GM19099 (cell line): ENCODE measurements at regions not wholly inside any gene's neighbourhood (a gene's known extent, or its start where the extent isn't known, plus 50 kb on each side); places are given as distances from the start of the nearest gene placed in this dataset.

ENCODE experiments used
- POLR2A ChIP-seq: IDR thresholded peaks from 3 replicates; pipeline ENCODE4 v1.6.1; 2011; ENCODE audit warnings: low read depth; ENCODE audit not compliant: insufficient read length; ENCODE audit errors: extremely low read depth

DNA sequence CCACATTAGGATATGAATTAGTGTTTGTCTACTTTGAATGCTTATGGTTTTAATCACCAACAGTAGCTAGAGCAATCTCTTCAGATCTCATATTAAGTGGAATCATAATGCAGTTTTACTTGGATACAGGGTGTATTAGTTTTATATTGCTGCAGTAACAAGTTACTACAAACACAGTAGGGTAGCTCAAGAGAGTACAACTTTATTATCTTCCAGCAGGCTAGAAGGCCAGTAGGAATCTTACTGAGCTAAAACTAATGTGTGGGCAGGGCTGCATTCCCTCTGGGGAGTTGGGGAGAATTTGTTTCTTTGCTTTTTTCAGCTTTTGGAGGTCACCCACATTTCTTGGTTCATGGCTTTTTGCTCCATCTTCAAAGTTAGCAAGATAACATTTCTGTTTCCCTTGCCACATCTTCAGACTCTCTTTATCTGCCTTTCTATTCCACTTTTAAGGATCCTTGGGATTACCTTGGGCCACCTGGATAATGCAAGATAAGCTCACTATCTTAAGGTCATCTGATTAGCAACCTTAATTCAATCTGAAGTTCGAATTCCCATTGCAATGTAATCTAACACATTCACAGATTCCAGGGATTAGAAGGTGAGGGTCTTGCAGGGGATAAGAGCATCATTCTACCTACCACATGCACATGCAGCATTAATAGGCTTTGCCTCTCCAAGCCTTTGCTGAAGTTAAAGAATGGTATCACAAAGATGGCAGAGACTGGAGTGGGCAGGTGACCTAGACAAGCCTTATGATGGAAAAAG, 134.1 kb upstream of the SLC10A2 start:
- no peak for TF ChIP-seq POLR2A

DNA sequence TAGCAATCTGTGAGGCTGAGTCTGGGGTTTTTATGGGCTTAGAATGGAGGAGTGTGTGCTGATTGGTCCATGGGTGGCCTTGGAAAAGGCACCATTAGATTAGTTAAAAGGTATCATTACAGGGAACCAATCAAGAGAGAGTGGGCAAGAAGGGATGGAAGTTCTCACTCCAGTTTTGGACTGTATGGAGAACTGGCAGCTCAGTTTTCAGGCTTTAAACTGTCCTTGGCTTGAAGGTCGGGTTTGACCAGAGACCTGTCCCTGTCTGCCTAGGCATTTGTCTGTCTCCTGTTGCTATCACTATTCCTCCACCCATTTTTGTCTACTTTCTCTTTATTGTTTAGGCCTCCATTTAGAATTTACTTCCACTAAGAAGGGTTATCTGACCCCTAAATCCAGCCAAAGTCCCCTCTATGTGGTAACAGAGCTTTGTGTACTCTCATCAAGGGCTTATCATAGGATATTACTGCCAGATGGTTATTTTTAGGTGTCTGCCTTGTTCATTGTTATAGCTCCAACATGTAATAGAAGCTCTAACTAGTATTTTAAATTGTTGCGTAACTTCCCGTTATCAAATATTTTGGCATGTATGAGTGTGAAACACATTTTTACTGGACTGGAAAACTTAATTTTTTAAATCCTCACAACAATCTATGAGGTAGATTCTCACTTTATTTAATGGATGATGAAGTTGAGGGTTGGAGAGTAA, 133.3 kb upstream of the SLC10A2 start:
- no peak for TF ChIP-seq POLR2A

DNA sequence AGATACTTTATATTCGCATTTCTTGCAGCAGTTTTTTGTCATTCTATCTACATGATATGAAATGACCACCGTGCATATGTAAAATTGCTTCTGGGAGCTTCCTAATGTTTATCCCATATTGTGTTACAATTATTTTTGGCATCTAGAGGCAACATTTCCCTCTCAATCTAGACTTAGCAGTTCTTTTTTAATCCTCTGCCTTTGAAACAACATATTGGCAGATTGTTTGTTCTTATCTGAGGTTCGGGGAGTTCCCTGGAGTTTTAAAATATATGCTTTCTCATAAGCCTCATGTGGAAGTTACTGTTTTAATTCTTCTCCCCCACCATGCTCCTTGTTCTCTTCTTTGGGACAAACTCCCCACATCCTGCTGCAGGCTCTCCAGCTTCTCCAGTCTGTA, 130.1 kb upstream of the SLC10A2 start:
- TF ChIP-seq POLR2A, result no peak

DNA sequence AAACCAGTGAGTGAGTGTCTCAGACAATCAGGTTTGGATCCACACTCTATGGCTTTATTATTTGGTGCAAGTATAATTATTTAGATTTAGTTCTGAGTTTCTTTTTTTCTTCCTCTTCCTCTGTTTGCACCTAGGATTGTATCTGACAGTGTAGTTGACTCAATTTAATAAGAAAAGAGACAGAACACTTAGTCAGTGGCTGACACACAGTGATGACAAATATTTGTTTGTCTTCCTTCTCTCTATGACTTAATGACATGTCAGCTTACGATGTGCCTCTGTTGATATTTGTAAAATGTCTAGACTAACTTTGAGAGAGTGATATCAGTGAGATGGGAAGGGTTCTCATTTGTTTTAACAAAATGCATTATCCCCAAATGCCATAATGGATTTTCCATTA, 129.5 kb upstream of the SLC10A2 start:
- TF ChIP-seq POLR2A, result no peak

DNA sequence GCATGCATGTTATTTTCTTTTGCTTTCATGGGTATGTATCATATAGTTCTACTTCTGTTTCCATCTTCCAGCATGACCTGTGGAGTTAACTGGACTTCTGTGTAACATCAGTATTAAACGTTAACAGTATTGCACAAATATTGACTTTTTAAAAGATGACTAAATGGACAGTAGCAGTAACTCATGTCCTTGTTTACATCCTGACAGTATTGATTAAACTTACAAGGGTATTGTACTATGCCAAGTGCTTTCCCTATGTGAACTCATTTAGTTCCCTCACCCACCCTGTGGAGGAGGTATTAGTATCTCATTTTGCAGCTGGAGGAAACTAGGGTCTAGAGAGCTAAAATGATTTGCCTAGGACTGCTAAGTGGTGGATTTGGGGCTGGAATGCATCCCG, 128.7 kb upstream of the SLC10A2 start:
- no peak for TF ChIP-seq POLR2A

DNA sequence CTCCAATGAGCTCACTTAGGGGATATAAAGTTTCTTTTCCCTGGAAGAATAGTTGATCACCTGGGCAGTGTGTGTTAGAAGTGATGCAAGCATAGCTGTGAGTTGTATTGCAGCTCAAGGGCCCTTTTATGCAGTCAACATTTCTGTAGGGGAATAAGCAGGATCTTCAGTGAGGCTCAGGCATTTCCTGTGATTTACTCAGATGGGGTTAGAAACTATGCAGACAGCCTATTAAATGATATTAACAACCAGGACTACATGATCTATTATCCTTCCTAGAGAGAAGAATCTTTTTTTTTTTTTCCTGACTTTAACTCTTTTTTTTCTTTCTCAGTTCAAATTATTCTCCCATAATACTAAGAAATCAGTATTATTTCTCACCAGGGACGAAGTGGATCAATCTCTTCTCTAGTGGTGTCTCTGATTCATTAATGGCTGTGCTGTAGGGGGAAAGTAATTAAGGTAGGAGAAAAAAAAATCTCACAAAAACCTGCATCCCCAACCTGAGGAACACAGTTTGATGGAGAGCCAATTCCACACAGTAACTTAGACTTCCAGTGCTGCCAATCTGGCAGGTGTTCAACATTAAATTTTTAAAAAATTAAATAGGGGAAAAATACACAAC, 126.4 kb upstream of the SLC10A2 start:
- TF ChIP-seq POLR2A, result no peak

DNA sequence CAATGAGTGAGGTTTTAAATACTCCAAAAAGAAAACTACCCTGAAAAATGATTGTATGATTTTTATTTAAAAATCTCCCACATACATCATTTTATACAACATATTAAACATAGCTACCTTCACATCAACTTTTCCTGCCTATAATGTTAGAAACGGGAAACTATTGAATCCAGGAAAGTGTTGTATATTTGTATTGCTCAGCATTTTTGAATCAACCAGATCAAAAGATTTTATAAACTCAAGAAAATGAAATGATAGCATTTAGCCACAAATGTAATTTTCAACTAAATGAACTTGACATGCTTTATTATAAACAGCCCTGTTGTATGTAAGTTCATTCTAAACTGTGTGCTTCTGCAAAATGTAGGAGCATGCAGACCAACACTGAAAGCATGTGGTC, 124.6 kb upstream of the SLC10A2 start:
- no peak for TF ChIP-seq POLR2A

DNA sequence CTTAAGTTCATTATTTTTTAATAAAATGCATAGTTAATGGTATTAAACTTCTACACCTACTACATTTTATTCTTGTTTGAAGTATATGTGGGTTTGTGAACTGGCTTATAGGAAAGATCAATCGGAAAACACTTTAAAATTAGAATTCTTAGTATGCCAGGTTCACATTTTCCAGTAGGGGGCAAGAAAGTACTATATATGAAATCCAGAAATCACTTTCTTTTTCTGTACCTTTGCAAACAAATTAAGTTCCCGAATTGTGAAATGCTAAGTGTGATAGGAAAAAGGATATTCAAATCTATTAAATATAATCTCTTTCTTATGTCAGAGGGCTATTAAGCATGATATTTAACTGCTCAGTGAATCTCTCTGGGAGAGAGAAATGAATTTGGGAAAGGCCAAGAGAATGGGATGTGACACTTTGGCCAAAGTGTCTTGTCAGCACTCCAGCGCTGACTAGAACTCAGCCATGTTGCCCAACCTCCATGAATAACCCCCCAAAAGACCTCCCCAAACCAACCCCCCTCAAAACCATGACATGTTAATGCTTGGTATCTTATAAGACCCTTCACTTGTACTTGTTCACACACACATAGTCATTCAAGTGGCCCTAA, 122.6 kb upstream of the SLC10A2 start:
- no peak for TF ChIP-seq POLR2A

DNA sequence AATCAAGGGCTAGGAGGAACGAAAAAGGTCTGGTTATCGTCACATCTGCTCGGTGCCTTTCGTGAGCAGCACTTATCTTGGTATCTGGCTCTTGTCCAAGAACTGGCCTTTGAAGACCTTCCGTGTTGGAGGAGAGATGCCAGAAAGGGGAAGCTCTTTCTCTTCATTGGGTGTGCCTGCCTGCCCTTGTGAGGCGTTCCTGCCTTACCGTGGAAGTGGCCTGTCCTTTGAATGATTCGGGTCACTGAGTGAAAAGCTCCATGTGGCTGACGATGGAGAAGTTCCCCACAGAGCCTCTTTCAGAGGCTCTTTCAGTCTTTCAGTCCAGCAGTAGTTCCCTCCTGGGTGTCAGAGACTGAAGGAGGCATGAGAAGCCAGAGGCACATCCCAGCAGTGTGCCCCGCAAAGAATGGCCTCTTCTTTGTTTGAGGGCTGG, 121.5 kb upstream of the SLC10A2 start:
- TF ChIP-seq POLR2A, result no peak

DNA sequence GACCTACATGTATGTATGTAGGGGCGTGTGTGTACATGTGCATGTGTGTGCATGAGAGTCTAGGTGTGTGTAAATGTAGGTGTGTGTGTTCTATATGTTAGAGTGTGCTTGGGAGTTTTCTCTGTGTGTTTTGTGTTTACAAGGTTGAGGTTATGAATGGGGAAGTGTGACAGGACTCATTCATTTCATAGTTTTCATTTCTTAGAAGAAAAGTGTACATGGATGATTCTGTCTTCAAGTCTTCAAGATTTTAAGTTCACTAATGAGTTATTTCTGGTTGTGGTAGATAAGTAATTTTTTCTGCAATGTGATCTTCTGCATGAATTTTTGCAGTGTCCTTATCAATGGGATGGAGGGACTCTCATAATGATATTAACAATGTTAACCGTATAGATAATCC, 118.2 kb upstream of the SLC10A2 start:
- no peak for TF ChIP-seq POLR2A

DNA sequence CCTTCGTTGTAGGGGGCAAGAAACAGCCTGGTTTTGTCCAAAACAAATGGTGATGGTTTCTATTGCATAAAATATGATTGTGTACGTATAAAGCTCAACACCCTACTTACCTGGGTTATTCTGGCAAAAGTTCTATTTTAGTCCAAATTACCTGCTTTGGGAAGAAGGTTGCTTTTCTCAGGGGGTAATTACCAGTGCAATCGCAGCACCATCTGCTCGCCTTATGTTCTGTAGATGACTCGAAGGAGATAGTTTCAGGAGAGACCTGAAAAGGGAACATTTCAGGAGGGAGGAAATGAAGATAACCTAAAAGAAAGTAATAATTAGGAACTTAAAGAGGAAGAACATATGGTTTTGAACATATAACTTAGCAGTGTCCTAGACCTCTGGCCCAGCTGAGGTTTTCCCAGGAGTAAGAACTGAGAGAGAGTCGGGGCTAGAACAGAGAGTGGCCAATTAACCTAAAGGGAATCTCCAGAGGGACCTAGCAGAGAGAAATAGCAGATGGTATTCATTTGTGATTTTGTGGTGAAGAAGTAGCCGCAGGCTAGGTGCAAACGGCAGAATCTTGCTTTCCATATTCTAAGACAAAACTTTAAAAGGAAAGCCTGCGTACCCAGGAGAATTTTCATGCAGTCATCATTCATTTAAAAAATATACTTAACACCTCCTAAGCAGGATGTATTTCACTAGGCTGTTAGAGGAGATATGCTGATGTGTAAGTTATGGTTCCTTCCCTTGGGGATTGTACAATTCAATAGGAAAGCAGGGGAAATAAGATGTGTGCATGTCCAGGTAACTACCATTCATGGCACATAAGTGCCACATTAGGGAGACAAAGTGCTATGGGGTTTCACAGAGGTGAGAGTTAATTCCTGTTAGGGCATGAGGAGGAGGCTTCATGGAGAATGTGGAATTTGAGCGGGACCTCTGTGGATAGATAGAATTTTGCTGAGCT, 113.0 kb upstream of the SLC10A2 start:
- no peak for TF ChIP-seq POLR2A

DNA sequence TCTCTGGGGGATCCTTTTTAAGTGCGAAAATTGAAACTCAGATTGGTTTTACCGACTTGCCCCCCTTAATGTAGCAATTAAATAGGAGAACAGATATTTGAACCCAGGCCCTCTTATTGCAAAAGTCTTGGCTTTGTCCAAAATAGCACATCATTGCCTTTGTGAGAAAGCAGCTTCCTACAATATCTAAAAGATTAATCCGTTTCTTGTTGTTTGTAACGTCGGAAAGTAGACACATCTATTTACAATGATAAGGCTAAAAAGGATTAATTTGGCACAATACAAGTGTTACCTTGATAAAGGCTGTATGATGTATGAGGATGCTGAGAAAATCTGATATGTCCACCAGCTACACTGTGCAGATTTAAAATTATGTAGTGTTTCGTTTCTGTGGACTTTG, 108.7 kb upstream of the SLC10A2 start:
- no peak for TF ChIP-seq POLR2A

DNA sequence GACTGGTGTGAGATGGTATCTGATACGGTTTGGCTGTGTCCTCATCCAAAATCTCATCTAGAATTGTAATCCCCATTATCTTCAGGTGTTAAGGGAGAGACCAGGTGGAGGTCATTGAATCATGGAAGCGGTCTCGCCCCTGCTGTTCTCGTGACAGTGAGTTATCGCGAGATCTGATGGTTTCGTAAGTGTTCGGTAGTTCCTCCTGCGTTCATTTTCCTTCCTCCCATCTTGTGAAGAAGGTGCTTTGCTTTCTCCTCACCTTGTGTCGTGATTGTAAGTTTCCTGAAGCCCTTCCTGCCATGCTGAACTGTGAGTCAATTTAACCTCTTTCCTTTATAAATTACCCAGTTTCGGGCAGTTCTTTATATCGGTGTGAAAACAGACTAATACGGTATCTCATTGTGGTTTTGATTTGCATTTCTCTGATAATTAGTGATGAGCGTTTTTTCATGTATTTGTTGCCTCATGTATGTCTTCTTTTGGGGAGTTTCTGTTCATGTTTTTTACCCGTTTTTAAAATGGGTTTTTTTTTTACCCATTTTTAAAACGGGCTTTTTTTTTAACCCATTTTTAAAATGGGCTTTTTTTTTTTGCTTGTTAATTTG, 102.8 kb upstream of the SLC10A2 start:
- no peak for TF ChIP-seq POLR2A

DNA sequence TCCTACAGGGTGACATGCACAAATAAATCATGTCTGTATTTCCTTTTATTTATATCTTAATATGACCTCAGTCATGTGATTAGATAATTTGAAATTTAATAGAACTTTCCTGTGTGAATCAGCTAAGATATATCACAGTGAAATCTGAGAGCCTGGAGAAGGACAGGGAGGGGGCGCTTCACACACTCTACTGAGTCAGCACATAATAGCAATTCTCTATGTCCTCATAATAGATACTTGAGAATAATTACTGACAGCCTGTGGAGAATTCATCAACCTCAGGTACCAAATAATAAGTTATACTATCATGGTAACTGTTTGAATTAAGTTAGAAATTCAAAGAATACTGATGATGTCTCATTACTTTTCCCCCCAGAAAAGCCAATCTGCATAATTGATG, 98.0 kb upstream of the SLC10A2 start:
- no peak for TF ChIP-seq POLR2A
